AML-193 (cell line): ENCODE measurements at regions not wholly inside any gene's neighbourhood (a gene's known extent, or its start where the extent isn't known, plus 50 kb on each side); places are given as distances from the start of the nearest gene placed in this dataset.

Experiments used
- DNase-seq, 2 experiments: peaks; one replicate each; lab custom pipeline; 2025; lab: John Stamatoyannopoulos, UW

DNA sequence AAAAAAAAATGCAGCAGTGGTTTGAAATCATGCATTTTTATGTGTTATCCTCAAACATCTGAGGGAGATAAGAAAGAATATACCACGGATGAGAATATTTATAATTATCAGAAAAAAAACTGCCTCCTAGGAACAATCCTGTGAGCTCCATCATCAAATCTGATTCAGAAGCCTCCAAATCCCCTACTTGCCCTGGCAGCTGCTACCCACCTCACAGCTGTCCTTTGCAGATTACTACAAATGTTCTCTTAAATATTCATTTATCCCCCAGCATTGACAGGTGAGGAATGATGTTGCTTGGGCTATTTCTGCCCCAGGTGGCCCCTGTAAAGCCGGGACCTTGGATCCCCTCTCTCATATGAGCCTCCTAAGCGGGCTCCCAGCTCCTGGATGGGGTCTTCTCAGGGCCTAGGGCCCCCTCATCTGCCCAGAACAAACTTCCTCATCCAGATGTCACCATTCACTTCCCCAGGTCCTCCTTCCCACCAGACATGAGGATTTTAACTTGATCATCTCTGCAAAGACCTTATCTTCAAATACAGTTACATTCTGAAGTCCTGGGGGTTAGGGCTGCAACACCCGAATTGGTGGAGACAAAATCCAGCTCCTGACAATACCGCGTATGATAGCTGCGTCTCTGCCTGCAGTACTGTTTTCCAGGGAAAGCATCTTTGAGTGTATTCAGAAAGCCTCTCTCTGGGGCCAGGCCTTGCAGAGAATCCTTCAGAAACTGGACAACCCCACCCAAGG, 81.9 kb upstream of the INSIG1 start:
- DNase-seq, result no peak

DNA sequence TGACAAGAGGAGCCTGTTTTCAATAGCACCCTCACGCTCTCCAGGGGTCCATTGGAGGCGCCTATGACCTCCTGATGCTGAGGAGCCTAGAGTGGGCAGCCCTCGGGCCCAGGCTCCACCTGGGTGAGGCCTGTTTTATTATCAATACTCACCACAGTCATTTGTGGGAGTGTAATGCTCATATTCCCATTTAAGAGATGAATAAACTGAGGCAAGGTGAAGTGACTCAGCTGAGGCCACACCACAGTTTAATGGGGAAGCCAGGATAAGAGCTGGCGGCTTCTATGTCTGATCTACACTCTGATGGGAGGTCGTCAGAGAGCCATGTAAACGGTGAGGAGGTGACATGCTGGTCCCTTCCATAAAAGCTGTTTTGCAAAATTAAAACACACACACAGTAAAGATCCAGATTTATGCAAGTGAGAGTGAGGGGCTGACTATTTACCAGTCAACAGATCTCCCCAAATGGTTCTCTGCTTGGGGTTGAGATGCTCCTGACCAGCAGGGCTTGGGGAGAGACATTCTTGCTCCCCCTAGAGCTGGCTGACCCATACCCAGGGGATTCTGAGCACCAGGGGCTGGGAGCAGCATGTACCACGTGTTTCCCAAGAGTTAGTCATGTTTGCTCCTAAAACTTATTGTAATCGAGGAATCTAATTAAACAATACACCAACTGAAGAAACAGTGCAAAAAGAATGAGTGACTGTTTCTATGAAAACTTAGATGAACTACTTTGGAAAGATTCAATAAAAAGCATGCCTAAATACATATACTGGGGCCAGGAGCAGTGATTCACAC, 81.0 kb upstream of the INSIG1 start:
- peak; percentile 4 to 13 for DNase-seq

DNA sequence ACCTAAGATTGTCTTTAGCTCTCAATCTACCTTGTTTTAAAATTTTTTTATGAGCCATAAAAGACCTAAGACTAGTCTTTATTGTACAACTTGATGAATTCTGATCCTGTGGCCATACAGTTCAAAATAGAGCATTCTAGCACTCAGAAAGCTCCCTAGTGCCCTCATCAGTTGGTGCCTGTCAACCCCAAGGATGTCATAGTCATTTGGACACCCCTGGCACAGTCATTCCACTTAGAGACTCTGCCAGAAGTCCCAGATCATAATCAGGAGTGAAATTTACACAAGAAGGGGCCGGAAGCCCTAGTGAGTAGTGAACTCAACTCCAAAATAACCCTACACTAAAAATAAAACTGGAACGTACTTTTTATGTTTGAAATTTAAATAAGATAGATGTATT, 80.0 kb upstream of the INSIG1 start:
- DNase-seq, result no peak

DNA sequence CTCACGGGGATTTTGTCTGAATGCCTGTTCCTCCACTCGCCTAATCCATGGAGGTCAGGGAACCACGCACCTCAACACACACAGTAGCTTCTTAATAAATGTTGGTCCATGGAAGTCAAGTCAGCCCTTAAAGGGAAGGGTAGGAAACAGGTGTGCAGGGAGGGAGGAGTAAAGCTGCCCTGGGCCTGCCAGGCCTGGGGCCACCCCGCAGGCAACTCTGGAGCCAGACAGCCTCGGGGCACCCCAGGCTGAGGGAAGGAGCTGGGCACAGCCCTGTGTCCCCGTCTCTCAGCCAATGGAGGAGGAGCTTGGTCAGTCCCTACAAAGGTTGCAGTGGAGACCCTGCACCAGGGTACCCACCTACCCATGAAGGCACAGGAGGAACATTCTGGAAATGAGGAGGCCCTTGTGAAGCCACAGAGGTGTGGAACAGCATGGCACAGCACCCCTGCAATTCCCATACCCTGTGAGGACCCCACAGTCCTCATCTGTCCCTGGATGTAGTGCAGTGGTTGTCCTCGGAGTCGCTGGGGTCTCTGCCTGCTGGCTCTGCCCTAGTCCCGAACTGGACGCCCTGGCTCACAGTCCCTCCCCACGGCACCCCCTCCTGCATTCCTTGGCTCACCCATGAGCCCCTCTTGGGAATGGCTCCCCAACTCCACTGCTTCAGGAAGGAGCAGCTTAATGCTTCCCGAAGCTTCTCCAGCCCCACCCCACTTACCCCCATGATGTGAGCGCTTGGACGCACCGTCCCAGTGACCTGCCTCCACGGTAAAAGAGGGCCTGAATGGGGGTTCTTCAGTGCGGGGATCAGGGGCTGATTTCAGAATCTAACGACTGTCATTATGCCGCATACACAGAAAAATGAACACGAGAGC, 79.2 kb upstream of the INSIG1 start:
- no peak for DNase-seq

DNA sequence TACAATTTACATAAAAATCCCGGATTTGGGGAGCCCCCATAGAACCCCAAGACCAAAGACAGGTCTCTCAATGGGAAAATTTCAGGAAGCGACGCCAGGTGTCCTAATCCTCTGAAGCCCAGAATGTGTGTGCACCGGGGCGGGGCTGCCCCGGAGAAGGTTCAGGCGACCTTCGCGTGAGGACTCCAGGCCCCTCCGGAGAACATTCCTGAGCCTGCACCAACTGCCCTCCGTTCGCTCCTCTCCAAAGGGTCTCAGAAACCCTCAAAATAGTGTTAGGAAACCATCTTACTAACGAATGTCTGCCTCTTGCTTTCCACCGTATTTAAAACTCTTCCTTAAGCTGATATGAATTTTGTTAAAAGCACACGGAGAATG, 78.5 kb upstream of the INSIG1 start:
- no peak for DNase-seq

DNA sequence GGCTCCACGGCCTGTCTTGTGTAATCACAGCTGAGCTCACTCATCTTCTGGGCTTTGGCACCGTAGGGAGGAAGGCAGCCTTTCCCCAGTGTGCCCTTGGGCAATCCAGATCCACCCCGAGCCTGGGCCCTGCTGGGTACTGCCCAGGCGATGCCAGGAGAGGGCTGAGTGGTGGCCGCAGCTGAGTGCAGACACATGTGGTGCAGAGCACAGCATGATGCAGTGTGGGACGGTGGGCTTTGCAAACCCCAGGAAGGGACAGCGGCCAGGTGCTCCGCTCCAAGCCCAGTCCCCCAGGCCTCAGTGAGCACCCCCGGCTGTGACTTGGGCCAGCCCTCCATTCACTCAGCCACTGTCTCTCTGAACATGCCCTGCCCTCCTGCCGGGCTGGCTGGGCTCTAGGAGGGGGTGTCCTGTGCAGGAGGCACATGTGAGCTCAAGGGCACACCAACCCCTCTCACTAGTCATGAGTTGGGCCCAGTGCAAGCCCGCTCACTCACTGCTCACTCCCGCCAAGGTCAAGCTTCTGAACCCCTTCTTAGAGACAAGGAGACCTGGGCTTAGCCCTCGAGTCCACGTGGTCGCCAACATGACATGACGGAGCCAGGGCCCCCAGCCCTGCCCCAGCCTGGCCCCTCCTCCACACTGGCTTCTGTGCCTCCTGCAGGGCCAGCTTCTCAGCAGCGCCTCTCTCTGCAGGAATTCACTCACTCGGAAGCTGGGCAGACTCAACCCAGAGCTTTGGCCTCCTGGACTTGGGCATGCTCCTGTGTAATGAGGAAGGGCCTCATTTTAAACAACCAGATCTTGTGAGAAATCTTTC, 77.5 kb upstream of the INSIG1 start:
- no peak for DNase-seq

DNA sequence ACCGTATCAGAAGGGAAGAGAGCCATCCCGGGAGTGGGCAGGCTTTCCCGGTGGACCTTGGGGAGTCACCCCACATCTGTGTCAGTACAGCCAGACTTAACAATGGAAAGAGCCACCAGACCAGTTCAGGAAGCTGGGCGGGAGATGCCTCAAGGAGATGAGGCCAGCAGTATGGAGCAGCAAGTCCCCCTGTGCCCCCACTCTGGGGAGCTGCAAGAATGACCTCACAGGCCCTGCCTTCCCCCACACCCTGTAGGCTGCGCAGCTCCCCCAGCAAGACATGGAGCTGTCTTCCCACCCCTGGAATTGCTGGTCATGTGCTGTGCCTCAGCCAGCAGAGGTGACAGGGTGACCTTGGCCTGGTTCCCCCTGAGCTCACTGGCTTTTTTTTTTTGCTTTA, 76.8 kb upstream of the INSIG1 start:
- no peak for DNase-seq

DNA sequence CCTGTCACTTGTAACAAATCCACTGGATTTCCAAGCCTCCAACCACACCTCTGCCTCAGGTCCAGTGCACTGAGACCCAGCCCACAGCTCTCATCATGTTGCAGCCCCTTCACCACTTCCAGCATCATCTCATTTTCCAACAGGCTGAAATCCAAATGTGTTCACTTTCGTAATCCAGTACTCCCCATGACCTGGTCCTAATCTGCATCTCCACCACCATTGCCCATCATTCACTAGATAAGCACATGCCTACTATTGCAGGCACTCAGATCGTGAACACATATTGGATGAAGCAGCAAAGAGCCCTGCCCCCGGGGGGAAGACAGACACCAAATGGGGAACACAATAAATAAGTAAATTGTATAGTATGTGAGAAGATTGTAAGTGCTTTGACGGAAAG, 76.1 kb upstream of the INSIG1 start:
- DNase-seq, result no peak

DNA sequence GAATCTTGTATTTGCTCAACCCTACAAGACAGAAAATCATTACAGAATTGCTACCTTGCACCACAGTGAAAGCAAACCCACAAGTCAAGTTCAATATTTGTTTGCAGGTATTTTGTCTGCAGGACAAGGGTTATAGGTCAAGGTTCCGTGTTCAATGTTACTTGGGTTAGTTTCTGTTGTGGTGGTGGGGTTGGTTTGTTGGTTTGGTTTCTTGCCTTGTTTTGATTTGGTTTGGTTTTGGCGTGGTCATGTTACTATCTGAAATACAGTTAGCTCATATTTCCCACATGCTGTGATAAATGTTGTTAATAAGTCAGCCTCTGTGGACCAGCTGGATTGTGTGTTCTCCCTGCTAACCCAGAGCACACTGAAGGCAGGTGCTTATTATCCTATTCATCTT, 75.6 kb upstream of the INSIG1 start:
- DNase-seq, result no peak

DNA sequence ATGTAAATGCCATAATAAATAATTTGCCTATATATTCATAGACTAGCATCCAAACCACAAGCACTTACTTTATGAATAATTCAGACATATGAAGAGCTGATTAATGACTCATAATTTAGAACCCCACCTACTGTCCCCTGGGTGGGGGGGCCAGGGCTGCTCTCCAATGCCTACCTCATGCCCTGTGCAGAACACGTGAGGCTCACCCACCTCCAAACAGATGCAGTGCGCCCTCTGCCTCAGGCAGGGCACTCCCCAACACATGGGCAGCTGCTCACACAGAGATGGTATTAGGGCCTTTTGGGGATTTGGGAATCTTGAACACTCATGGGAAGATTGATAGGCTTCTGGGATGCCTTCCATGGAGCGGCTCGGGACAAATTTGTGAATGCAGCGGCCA, 75.1 kb upstream of the INSIG1 start:
- no peak for DNase-seq

DNA sequence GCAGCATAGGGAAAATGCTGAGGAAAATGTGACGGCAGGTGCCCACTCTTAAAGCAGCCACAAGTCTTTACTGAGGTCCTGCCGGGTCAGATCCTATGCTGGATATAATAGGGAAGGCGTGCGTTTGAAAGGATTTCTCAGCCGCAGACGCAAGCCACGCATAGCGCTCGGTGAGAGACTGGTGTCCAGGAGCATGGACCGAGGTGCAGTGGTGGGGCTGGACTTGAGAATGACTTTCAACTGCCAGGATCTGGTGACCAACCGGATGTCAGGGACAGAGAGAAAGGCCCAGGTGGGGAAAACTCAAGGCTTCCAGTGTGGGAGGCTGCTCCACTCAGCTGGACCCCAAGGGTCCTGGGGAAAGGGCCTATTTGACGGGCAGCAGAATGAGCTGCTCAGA, 74.7 kb upstream of the INSIG1 start:
- no peak for DNase-seq

DNA sequence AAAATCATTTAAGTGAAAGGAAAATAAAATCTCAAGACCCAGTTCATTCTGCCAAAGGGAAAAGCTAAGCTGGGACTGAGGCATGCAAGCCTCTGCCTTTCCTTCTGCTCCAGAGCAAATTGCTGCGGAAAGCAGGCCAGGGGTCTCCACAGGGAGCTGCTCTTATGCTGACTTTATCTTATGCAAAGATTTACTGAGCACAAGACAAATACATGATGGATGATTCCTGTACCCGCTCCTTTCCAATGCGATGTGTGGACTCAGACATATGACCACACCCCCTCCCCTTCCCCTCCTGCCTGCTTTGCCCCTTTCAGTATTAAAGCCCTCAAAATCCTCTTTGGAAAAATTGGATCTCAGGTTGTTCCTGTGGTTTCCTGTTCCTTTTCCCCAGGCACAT, 74.2 kb upstream of the INSIG1 start:
- no peak for DNase-seq

DNA sequence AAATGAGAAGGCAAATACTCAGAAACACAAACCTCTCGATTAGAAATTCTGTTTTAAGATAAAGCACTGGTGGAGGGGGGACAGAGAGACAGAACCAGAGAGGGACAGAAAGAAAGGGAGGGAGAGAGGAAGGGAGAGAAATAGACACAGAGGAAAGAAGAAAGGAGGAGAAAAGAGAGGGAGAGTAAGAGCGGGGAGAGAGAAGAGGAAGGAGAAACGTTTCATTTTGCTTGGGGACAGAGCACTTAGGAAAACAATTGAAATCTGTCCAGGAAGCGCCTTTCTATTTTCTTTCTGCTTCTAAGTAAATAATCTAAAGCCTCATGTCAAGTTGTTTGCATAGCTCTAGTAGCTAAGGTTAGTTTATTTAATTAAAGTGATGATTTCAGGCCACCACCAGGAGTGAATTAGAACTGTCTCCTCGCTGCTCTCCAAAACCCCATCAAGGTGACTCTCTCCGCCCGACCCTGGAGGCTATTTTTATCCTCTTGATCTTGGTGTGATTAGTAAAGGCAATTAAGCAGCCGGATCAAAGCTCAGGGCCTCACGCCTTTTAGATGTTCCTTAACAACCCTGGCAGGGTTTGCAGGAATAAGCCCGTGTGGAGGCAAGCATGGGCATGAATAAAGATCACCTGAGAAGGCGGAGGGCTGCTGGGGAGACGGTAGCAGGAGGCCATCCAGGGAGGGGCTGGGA, 73.4 kb upstream of the INSIG1 start:
- DNase-seq, result no peak

DNA sequence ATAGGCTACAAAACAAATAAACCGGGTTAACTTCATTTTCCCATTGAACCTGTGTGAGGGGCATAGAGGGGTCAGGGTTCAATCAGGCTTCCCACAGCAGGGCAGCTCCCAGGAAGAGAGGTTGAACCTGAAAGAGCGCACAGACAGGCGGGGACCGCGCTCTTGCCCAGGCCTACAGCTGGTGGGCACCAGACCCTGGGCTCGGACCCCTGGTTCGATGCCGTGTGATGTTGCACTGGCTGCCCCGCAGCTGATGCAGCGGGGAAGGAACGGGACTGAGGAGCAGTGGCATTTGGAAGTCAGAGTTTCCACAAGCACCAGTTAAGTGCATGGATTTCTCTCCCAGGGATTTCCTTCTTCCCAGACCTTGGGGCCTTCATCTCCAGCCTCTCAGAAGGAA, 72.6 kb upstream of the INSIG1 start:
- DNase-seq, result no peak

DNA sequence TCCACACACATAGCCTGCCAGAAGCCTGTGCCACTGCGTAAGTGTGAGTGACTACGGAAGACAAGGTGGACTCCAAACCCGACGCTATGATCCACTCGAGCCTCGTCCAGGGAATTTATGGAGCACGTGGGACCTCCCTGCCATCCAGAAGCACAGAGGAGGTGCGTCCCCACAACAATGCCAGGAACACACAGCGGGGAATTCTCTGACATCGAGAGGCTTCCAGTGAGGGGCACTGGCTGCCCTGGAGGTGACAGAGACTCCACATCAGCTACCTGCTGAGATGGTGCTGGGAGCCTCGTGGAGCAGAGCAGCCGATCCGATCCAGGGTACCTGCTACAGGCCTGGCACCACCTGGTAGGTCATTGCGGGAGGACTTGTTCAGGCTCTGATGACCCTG, 72.2 kb upstream of the INSIG1 start:
- DNase-seq, result no peak

DNA sequence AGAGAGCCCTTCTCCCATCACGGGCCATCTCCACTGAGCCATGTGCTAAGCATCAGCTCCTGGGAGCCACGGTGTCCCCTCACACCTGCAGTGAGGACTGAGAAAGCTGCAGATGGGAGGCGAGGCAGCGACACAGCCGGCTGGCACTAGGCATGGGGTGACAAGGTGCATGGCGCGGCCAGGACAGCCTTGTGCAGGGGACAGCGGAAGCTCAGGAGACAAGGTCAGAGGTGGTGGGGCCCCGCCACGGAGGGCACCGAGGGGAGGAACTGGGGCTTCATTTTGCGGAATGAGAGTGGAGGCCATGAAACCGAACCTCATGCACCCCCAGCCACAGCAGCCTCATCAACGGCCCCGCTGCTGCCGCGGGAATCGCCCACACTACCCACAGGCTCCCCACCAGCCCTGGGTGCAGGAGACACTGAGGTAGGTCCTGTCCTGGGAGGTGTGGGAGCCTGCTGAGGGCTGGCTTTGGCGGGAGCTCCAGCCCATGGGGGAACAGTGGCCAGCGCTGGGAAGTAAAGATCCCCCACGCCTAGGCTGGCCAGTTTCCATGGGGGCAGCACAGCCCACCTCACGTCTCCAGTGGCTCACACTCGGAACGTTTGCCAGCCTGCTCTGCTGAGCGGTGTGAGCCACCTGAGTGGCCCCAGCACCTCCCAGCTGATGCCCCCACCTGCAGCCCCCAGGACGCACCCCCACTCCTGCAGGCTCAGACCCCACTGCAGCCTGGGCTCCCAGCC, 71.2 kb upstream of the INSIG1 start:
- no peak for DNase-seq

DNA sequence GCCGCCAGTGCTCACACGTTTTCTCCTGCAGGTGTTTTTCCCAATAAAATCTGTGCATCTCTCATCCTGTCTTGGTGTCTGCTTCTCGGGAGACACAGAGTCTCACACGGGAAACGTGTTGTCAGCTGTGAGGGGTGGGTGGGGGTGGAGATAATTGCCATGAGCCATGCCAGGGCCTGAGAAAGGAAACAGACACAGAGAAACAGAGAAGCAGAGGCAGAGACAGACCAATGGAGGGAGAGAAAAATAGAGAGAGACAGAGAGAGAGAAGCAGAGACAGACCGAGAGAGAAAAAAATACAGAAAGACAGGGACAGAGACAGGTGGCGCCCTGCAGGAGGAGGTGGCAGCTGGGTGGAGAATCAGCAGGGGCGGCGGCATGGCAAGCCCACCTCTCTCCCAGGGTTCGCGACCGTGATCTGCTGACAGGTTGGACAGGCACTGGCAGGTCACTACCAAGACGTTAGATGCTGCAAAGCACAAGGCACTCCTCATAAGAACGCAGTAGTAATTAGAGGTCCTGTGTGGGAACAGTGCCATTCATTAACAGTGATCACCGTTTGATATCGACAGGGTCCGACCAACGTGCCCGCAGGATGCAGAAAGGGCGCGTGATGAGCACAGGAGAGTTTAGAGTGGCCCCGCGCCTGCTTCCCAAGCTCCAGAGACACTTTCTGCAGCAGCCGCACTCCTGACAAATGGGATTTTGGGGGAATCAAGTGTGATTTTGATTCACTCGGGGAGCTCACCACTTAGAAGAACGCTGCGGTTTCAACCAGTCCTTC, 70.5 kb upstream of the INSIG1 start:
- DNase-seq, result no peak

DNA sequence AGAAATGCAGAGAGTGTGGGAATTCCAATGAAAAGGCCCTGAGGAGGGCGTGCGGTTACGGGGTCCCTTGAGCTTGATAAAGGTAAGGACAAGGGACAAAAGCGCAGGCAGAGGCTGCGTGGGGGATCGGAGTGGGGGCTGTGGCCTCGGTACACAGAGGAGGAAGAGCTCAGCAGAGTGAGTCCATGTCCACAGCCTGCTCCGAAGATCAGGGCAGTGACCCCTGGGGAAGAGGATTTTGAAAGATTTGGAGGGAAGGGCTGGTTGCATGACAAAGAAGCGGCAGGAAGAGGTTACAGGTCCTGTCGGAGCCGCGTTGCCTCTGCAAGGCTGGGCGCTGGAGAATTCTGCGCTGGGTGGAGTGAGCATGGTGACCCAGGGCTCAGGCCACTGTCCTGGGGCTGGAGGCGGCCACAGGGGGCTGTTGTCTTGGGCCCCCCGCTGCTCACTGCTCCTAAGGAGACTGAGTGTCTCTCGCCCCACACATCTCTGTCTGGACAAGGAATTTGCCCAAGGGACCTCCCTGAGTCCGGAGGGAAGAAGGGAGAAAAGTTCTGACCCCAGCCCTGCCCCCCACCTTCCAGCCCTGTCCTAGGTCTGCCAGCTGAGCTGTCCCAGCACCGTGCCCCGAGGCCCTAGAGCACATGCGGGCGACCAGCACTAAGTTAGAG, 69.8 kb upstream of the INSIG1 start:
- no peak for DNase-seq

DNA sequence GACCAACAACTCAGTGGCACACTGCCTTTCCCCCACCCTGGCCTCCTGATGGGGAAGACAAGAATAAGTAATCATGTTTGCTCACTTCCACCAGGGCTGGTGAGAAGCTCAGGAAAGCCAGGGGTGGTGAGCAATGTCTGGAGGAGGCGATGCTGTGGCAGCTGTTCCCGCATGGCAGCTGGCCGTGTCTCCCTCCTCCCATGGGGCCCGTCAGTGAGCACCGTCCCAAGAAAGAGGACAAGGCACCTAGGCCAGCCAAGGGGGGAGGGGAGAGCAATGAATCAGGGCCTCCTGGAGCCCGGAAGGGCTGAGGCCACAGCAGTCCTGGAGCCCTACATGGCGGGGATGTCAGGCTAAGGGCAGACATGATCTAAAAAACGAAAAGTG, 69.2 kb upstream of the INSIG1 start:
- DNase-seq, result no peak
